Stomach (tissue), 8 donors: ENCODE measurements at regions not wholly inside any gene's neighbourhood (a gene's known extent, or its start where the extent isn't known, plus 50 kb on each side); places are given as distances from the start of the nearest gene placed in this dataset.

ENCODE experiments used
- DNase-seq, 2 donors: peaks; one replicate each; pipeline versions ENCODE4 v3.0.0 to v3.0.0-alpha.2; 2013 to 2019
- H3K27ac ChIP-seq, 5 donors: fragments of 200-600 bp in 4 of 5; sonication (generic) in 4 of 5; one replicate each; pipeline ENCODE4 v1.5.1; 2013 to 2019; ENCODE audit warnings: mild to moderate bottlenecking in 1 of 5, moderate library complexity in 1 of 5
- H3K27me3 ChIP-seq, 3 donors: fragments of 200-600 bp; sonication (generic); one replicate each; pipeline ENCODE4 v1.5.1; 2017 to 2019; ENCODE audit warnings: mixed run types in 1 of 3
- H3K36me3 ChIP-seq, 4 donors: fragments of 200-600 bp; sonication (generic); 1 replicate in 3 of 4; 2 replicates in 1 of 4; pipeline ENCODE4 v1.5.1; 2016 to 2019
- H3K4me1 ChIP-seq, 4 donors: fragments of 200-600 bp; sonication (generic); one replicate each; pipeline ENCODE4 v1.5.1; 2016 to 2019
- H3K4me3 ChIP-seq, 4 donors: fragments of 200-600 bp; sonication (generic) in 3 of 4; one replicate each; pipeline ENCODE4 v1.5.1; 2016 to 2019; ENCODE audit warnings: mild to moderate bottlenecking in 1 of 4
- H3K9me3 ChIP-seq, 4 donors: fragments of 200-600 bp; sonication (generic); one replicate each; pipeline ENCODE4 v1.5.1; 2016 to 2019
- EP300 ChIP-seq: sonication (generic); formaldehyde crosslinking; IDR thresholded peaks from one replicate; pipeline ENCODE4 v1.6.1; 2017; ENCODE audit warnings: antibody characterized with exemption
- POLR2A ChIP-seq, 4 donors: fragments of 450-650 bp; IDR thresholded peaks; one replicate each; pipeline ENCODE4 v1.6.1; 2016; ENCODE audit warnings: antibody characterized with exemption in 4 of 4, control low read depth in 2 of 4, mild to moderate bottlenecking in 1 of 4, moderate library complexity in 1 of 4
- POLR2AphosphoS5 ChIP-seq, 3 donors: sonication (generic); formaldehyde crosslinking; IDR thresholded peaks; one replicate each; pipeline ENCODE4 v1.6.1; 2016; ENCODE audit warnings: antibody characterized with exemption in 3 of 3
- WGBS, 5 donors: extraction: QIAGEN DNeasy Blood & Tissue Kit in 3 of 5; methylation state at CpG; one replicate each; pipeline versions ENCODE4 v1.1.5 to v1.1.7; 2013 to 2018; 5-methylcytosine and 5-hydroxymethylcytosine counted together
- intact Hi-C: fragments of 100-400 bp; cut with DNase I; formaldehyde crosslinking; loops from one replicate; pipeline ENCODE4 v1.15.1; 2023; ENCODE audit warnings: low total_unique reads
- TF ChIP-seq, protein P1 (sequence below), 7 experiments: fragments of 450-650 bp in 4 of 7; fragments of 200-600 bp in 3 of 7; sonication (generic) in 3 of 7; IDR thresholded peaks; one replicate each; pipeline ENCODE4 v1.5.1; 2016 to 2019; ENCODE audit warnings: antibody characterized with exemption in 7 of 7, control low read depth in 2 of 7, mild to moderate bottlenecking in 1 of 7
- donor health status: healthy with polysubstance abuse.
- donor health status: Bipolar disorder and iron deficiency.
- donor health status: healthy.

DNA sequence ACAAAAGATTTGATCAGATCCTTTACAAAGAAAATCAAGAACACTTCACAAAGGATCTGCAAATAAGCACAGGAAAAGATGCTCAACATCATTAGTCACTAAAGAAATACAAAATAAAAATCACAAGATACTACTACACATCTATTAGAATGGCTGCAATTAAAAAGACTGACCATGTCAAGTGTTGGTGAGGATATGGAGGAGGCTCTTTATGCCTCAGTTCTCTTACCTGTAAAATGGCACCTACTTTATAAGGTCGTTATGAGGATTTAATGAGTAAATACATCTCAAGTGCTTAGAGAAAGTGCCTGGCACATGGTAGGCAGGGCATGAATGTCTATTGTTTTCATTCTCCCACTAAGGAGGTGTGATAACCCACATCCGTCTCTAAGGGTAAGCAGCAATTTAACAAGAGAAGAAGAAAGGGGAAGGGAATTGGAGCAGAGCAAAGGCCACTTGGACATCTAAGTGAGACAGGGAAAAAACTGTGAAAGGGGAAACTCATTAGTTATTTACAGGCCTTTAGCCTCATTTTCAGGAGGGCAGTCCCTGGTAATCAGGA lies 157.5 kb upstream of the NFE2L3 start:
- Histone ChIP-seq H3K4me3 (no peak overlapping the region), H3K4me1 (peaks cover 4 to 23% (median 12%) of the 10 kb centered on the region in 4 donors), H3K36me3 (no peaks in the 10 kb centered on the region), H3K27me3 (no peaks in the 10 kb centered on the region), H3K27ac (peak overlapping the region in 3 of 5 donors; percentile 16 to 72 (median 48)), H3K9me3 (no peaks in the 10 kb centered on the region)
- no peak for DNase-seq
- no peak for TF ChIP-seq POLR2A (IDR thresholded peaks at IDR 0.05)
- TF ChIP-seq POLR2AphosphoS5 (IDR thresholded peaks at IDR 0.05), result no peak
- TF ChIP-seq, protein P1, sequence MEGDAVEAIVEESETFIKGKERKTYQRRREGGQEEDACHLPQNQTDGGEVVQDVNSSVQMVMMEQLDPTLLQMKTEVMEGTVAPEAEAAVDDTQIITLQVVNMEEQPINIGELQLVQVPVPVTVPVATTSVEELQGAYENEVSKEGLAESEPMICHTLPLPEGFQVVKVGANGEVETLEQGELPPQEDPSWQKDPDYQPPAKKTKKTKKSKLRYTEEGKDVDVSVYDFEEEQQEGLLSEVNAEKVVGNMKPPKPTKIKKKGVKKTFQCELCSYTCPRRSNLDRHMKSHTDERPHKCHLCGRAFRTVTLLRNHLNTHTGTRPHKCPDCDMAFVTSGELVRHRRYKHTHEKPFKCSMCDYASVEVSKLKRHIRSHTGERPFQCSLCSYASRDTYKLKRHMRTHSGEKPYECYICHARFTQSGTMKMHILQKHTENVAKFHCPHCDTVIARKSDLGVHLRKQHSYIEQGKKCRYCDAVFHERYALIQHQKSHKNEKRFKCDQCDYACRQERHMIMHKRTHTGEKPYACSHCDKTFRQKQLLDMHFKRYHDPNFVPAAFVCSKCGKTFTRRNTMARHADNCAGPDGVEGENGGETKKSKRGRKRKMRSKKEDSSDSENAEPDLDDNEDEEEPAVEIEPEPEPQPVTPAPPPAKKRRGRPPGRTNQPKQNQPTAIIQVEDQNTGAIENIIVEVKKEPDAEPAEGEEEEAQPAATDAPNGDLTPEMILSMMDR (IDR thresholded peaks at IDR 0.05), result no peak
- TF ChIP-seq EP300, result no peak
- intact Hi-C loops, result no loop called here
- WGBS, 5 donors, result 33 to 68% (median 53%) methylated on average over 2 of the region's 2 CpGs

DNA sequence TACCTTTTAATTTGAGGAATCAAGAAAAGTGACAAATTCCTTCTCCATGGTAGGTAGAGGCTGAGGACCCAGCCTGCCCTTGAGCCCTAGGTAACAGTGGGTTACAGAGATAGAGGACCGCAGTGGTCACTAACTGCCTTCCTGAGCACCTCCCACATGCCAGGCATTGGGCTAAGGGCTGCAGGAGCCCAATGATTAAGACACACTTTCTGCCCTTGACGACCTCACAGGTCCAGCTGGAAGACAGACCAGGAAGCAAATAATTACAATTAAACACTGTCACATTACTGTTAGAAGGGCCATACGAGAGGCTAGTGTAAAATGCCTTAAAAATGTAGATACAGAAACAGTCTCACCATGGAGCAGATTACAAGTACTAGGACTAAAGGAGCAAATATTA lies 156.8 kb upstream of the NFE2L3 start:
- H3K4me1 ChIP-seq, result peaks cover 4 to 23% (median 12%) of the 10 kb centered on the region in 4 donors
- intact Hi-C loops, result no loop called here
- H3K4me3 ChIP-seq, result no peak overlapping the region
- TF ChIP-seq POLR2AphosphoS5 (IDR thresholded peaks at IDR 0.05) (no peak), EP300 (no peak), POLR2A (IDR thresholded peaks at IDR 0.05) (no peak)
- TF ChIP-seq, protein P1 (IDR thresholded peaks at IDR 0.05), result no peak
- no peak for DNase-seq
- no peaks in the 10 kb centered on the region for H3K9me3 ChIP-seq
- WGBS, 5 donors, result 26 to 41% (median 29%) methylated on average over 3 of the region's 3 CpGs
- H3K27ac ChIP-seq, result peak overlapping the region; percentile 8 to 72 (median 15)
- no peaks in the 10 kb centered on the region for H3K27me3 ChIP-seq
- no peaks in the 10 kb centered on the region for H3K36me3 ChIP-seq

DNA sequence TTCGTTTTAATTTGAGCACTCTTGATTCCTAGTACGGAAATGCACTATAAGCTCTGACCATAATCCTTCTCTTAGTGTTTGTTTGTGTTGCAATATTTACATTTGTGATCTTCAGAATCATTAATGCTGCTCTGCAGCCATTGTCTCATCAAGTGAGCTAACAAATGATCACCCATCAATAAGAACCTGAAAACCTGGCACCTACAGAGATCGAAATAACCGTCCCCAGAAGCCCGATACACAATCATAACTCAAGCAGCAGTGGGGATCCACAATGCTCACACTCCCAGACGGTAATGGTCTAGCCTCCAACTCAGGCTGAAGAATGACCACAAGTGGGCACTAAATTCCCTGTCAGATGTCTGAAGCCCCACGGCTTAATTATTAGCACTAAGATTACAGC lies 156.0 kb upstream of the NFE2L3 start:
- peak overlapping the region in 4 of 5 donors; percentile 15 to 72 (median 21) for H3K27ac ChIP-seq
- no peaks in the 10 kb centered on the region for H3K9me3 ChIP-seq
- TF ChIP-seq POLR2A (IDR thresholded peaks at IDR 0.05), result no peak
- TF ChIP-seq POLR2AphosphoS5 (IDR thresholded peaks at IDR 0.05), result no peak
- TF ChIP-seq EP300, result no peak
- TF ChIP-seq, protein P1 (IDR thresholded peaks at IDR 0.05), result peak in 2 of 7 experiments; percentile 6 to 14
- H3K36me3 ChIP-seq, result no peaks in the 10 kb centered on the region
- 27 to 52% (median 43%) methylated on average over 7 of the region's 7 CpGs for WGBS, 5 donors
- peak in 1 of 2 donors; percentile 41 for DNase-seq
- peaks cover 4 to 23% (median 12%) of the 10 kb centered on the region in 4 donors for H3K4me1 ChIP-seq
- H3K4me3 ChIP-seq, result no peak overlapping the region
- intact Hi-C loops, result no loop called here
- H3K27me3 ChIP-seq, result no peaks in the 10 kb centered on the region

DNA sequence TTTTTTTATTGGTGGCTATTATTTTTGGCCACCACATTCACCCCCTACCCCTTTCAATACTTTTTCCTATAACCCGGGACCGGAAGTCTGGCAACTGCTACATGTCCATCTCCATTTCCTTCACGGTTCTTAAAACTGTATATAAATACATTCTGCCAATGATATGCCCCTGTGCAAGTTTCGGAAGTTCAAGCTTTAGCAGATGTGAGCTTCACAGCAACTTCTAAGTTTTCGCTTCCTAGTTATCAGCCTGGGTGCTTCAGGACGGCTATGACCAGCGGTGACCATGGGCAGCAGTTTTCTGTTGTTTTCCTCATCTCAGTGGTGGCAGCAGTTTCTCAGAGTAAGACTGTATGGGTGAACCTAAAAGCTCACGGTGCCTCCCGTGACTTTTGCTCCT lies 153.5 kb upstream of the NFE2L3 start:
- Histone ChIP-seq H3K4me1 (peaks cover 4 to 25% (median 16%) of the 10 kb centered on the region in 4 donors), H3K27me3 (no peaks in the 10 kb centered on the region), H3K9me3 (no peaks in the 10 kb centered on the region), H3K36me3 (no peaks in the 10 kb centered on the region), H3K27ac (peak overlapping the region in 1 of 5 donors; percentile 41), H3K4me3 (no peak overlapping the region)
- WGBS, 5 donors, result 85 to 91% (median 88%) methylated on average over 9 of the region's 9 CpGs
- intact Hi-C loops, result no loop called here
- TF ChIP-seq, protein P1 (IDR thresholded peaks at IDR 0.05), result no peak
- TF ChIP-seq POLR2AphosphoS5 (IDR thresholded peaks at IDR 0.05) (no peak), EP300 (no peak), POLR2A (IDR thresholded peaks at IDR 0.05) (no peak)
- no peak for DNase-seq
